VCaP (cell line): ENCODE measurements at regions not wholly inside any gene's neighbourhood (a gene's known extent, or its start where the extent isn't known, plus 50 kb on each side); places are given as distances from the start of the nearest gene placed in this dataset.

Source experiments
- H3K27ac ChIP-seq: fragments of 450-650 bp; 2 replicates; pipeline ENCODE4 v1.5.1; 2017
- CTCF ChIP-seq: fragments of 450-650 bp; conservative IDR thresholded peaks from 2 replicates; pipeline ENCODE4 v1.5.1; 2017; ENCODE audit warnings: mild to moderate bottlenecking, moderate library complexity

- H3K27ac ChIP-seq, result peak overlapping the region; percentile 97
- no peak for TF ChIP-seq CTCF
Measured at GRCh38 chr11:134740590-134741261, 328.7 kb upstream of the B3GAT1 start.

- no peak for TF ChIP-seq CTCF
- peak overlapping the region; percentile 34; the same call in 1 of the 2 replicates for H3K27ac ChIP-seq
Measured at GRCh38 chr11:134739136-134739535, 327.1 kb upstream of the B3GAT1 start.

GRCh38 chr11:134738581-134738980 lies 326.5 kb upstream of the B3GAT1 start:
- H3K27ac ChIP-seq, result no peak overlapping the region; the same call in 1 of the 2 replicates
- TF ChIP-seq CTCF, result no peak

GRCh38 chr11:134737563-134738510 lies 325.8 kb upstream of the B3GAT1 start:
- no peak overlapping the region for H3K27ac ChIP-seq
- TF ChIP-seq CTCF, result no peak

- no peak for TF ChIP-seq CTCF
- no peak overlapping the region for H3K27ac ChIP-seq
Measured at GRCh38 chr11:134736251-134736947, 324.4 kb upstream of the B3GAT1 start.

- no peak for TF ChIP-seq CTCF
- H3K27ac ChIP-seq, result 0 out of 2 replicates have a peak overlapping the region, but pooled peaks have one; percentile 21
Measured at GRCh38 chr11:134734894-134735293, 322.9 kb upstream of the B3GAT1 start.
